Cardiac fibroblast (primary cell): ENCODE measurements at regions not wholly inside any gene's neighbourhood (a gene's known extent, or its start where the extent isn't known, plus 50 kb on each side); places are given as distances from the start of the nearest gene placed in this dataset.

Experiments used
- DNase-seq, 2 donors: peaks; one replicate each; pipeline versions ENCODE4 v3.0.0 to v3.0.0-alpha.2; 2010; ENCODE audit warnings: low read depth in 2 of 2
- H3K4me3 ChIP-seq, 2 donors: replicated peaks in 1 of 2; 1 replicate in 1 of 2; 2 replicates in 1 of 2; pipeline ENCODE4 v1.5.1; 2011; ENCODE audit warnings: low read depth in 2 of 2, low read length in 2 of 2, mild to moderate bottlenecking in 2 of 2, moderate library complexity in 1 of 2
- CTCF ChIP-seq: IDR thresholded peaks from one replicate; pipeline ENCODE4 v1.5.1; 2011; ENCODE audit warnings: low read depth, mild to moderate bottlenecking, low read length, inconsistent platforms

DNA sequence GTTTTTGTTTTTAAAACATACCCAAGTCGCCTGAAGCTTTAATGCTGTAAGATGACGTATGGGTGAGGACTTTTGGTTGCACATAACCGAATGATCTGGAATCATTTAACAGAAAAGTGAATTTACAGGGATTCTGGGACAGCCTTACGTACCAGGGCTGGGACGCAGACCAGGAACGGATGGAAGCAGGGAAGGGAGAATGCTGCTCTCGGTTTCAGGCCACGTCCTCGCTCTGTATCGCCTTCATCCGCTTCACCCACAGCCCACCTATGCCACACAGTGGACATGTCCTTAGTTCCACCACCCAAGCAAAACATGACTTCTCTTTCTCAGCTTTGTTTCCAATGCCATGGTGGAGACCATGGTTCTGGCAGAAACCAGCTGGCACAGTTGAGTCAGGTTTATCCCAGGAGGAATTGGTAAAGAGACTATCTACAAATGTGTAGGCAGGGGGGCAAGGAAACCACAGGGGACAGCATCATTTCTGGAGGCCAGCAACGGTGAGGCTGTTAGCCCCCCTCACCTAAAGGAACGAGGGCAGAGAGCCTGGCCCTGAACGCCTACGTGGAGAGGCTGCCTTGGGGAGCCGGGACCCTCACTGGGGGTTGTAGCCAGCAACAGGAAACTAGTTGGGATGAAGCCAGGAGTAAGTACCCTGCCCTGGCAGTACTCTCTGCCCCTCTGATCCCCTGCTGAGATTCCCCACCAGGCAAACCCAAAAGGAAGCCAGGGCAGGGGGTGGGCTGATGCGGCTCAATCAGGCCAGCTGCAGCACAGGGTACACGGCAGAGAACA is 132.5 kb downstream of the NDUFA10 start:
- TF ChIP-seq CTCF = no peak
- no peak overlapping the region for H3K4me3 ChIP-seq
- DNase-seq = no peak

GRCh38 chr2:239891698-239892097 is 133.4 kb downstream of the NDUFA10 start:
- no peak for TF ChIP-seq CTCF
- H3K4me3 ChIP-seq = no peak overlapping the region
- DNase-seq = no peak

DNA sequence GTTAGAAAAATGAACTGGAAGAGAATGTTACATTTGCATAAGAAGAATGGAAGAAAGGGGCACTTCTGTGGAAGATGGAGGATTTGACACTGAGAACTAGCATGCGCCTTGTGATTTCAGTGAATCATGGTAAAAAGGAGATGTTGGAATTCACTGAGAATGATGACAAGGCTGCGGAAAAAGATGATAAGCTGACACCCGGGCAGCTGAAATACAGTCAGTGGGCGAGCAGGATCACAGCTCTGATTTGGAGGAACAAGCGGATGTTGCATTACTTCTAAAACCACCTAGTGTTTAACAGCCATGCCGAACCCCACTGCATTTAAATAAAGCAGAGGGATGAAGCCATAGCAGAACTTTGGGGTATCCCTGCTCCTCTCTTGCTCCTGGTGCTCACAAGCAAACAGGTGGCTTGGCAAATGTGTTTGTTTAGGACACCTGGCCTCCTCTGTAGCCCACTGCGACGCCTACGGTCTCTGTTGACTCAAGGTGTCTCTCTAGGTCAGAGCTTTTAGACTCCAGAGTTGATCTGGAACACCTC is 134.9 kb downstream of the NDUFA10 start:
- TF ChIP-seq CTCF = no peak
- DNase-seq = no peak
- H3K4me3 ChIP-seq = no peak overlapping the region

DNA sequence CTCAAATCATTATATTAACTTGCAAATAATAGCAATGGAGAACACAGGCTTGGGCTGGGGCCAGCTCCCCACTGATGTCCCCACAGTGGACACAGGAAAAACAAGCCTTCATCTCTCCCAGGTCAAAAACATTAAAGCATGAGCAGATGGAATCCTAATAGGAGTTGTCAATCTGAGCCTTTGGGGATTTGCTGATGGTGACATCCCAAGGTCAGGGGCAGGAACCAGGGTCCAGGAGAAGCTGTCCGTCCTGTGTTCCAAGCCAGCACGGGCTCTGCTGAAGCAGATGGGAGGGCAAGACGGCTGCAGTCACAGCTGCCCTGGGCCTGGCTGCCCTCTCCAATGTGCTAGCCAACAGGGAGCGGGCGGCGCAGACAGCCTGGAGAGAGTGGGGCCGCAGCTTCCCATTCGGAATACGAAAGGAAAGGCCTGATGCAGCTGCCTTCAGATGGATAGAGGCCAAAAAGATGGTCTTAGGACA is 135.5 kb downstream of the NDUFA10 start:
- no peak for TF ChIP-seq CTCF
- DNase-seq = no peak
- H3K4me3 ChIP-seq = no peak overlapping the region

DNA sequence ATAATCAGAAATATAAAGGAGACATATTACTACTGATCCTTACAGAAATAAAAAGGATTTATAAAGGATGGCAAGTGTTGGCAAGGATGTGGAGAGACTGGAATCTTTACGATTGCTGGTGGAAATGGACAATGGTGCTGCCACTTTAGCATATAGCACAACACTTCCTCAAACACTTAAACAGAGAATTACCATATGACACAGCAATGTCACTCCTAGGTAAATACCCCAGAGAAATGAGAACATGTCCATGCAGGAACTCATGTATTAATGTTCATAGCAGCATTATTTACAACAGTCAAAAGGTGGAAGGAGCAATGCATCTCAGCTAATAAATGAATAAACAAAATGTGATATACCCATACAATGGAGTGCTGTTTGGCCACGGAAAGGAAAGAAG is 137.5 kb downstream of the NDUFA10 start:
- TF ChIP-seq CTCF = no peak

GRCh38 chr2:239886781-239887180 is 138.4 kb downstream of the NDUFA10 start:
- no peak overlapping the region for H3K4me3 ChIP-seq
- DNase-seq = no peak
- no peak for TF ChIP-seq CTCF

More for the DNA sequence above, 137.5 kb downstream of the NDUFA10 start:
- DNase-seq = no peak
- H3K4me3 ChIP-seq = no peak overlapping the region
